ENCODE measurements at regions not wholly inside any gene's neighbourhood (a gene's known extent, or its start where the extent isn't known, plus 50 kb on each side); places are given as distances from the start of the nearest gene placed in this dataset.

DNA sequence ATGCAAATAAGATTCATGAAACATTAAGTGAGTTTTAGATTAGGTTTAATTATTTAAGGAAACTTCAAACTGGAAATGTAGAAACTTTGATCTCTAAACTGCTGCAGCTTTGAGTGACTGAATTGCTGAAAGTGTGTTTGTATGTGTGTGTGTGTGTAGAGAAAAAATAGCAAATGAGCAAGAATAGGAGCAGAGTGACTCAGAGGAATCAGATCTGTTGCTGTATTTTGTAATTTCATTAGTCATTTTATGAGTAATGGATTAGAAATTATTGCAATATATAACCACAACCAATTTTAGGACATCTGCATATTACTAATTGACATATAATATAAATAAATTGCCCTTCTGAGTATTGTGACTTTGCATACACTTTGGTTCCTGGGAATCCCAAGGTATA is 52.8 kb upstream of the SLC9A9 start:
- TF ChIP-seq, protein P1, sequence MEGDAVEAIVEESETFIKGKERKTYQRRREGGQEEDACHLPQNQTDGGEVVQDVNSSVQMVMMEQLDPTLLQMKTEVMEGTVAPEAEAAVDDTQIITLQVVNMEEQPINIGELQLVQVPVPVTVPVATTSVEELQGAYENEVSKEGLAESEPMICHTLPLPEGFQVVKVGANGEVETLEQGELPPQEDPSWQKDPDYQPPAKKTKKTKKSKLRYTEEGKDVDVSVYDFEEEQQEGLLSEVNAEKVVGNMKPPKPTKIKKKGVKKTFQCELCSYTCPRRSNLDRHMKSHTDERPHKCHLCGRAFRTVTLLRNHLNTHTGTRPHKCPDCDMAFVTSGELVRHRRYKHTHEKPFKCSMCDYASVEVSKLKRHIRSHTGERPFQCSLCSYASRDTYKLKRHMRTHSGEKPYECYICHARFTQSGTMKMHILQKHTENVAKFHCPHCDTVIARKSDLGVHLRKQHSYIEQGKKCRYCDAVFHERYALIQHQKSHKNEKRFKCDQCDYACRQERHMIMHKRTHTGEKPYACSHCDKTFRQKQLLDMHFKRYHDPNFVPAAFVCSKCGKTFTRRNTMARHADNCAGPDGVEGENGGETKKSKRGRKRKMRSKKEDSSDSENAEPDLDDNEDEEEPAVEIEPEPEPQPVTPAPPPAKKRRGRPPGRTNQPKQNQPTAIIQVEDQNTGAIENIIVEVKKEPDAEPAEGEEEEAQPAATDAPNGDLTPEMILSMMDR (IDR thresholded peaks at IDR 0.05), result no peak
- TF ChIP-seq EZH2phosphoT487 (IDR thresholded peaks at IDR 0.05) (no peak), EZH2 (IDR thresholded peaks at IDR 0.05) (no peak)
